ENCODE measurements at regions not wholly inside any gene's neighbourhood (a gene's known extent, or its start where the extent isn't known, plus 50 kb on each side); places are given as distances from the start of the nearest gene placed in this dataset.

GRCh38 chr12:69105101-69105962 is 134.0 kb upstream of the CPSF6 start (continued):
- TF ChIP-seq, protein P1, sequence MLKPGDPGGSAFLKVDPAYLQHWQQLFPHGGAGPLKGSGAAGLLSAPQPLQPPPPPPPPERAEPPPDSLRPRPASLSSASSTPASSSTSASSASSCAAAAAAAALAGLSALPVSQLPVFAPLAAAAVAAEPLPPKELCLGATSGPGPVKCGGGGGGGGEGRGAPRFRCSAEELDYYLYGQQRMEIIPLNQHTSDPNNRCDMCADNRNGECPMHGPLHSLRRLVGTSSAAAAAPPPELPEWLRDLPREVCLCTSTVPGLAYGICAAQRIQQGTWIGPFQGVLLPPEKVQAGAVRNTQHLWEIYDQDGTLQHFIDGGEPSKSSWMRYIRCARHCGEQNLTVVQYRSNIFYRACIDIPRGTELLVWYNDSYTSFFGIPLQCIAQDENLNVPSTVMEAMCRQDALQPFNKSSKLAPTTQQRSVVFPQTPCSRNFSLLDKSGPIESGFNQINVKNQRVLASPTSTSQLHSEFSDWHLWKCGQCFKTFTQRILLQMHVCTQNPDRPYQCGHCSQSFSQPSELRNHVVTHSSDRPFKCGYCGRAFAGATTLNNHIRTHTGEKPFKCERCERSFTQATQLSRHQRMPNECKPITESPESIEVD (tag by site-specific recombination; IDR thresholded peaks at IDR 0.05): peak; percentile 80
- peak; percentile 41; the same call in 1 of the 2 replicates for TF ChIP-seq ZBTB8A (tag by site-specific recombination; IDR thresholded peaks at IDR 0.05)
- TF ChIP-seq PRDM4 (tag by site-specific recombination; IDR thresholded peaks at IDR 0.05): peak; percentile 48; the same call in 1 of the 2 replicates

- POLR2A ChIA-PET: no interaction called here
- no peak overlapping the region for H3K27ac ChIP-seq (ENCODE audit: extremely low read depth, low read depth, low read length)
- H3K9me3 ChIP-seq (ENCODE audit: control insufficient read depth, insufficient read depth, low read depth, low read length): no peaks in the 10 kb centered on the region
- H3K4me3 ChIP-seq (ENCODE audit: low read depth, low read length): no peak overlapping the region
- H3K4me1 ChIP-seq (ENCODE audit: control insufficient read depth, insufficient read depth, low read length): peaks cover 14% of the 10 kb centered on the region
- TF ChIP-seq ZNF248 (tag by site-specific recombination; IDR thresholded peaks at IDR 0.05) (no peak), ZBTB8A (tag by site-specific recombination; IDR thresholded peaks at IDR 0.05) (no peak), YY2 (tag by site-specific recombination; IDR thresholded peaks at IDR 0.05) (no peak), PRDM1 (tag by site-specific recombination; IDR thresholded peaks at IDR 0.05) (no peak), ZNF529 (tag by site-specific recombination; IDR thresholded peaks at IDR 0.05; ENCODE audit: insufficient replicate concordance) (no peak), ZNF658 (tag by site-specific recombination; IDR thresholded peaks at IDR 0.05) (no peak), BCL11A (tag by site-specific recombination; IDR thresholded peaks at IDR 0.05; ENCODE audit: low read depth) (no peak)
- CTCF ChIA-PET: interaction anchor here (0.8 kb wide), 1 partner anchor 48 kb away, joined by 3 read pairs; no protein-coding TSS in a partner anchor
- no peaks in the 10 kb centered on the region for H3K36me3 ChIP-seq (ENCODE audit: control insufficient read depth in 2 of 2, insufficient read depth in 1 of 2, low read length in 2 of 2)
These were observed 132.8 kb upstream of the CPSF6 start for GRCh38 chr12:69106482-69107118.

GRCh38 chr12:69107541-69107940 is 131.8 kb upstream of the CPSF6 start:
- ChIA-PET CTCF (interaction anchor here (0.5 kb wide), 1 partner anchor 38 kb away, joined by 3 read pairs; no protein-coding TSS in a partner anchor), POLR2A (no interaction called here)
- no peaks in the 10 kb centered on the region for H3K9me3 ChIP-seq (ENCODE audit: control insufficient read depth, insufficient read depth, low read depth, low read length)

More at GRCh38 chr12:69107541-69107940, 131.8 kb upstream of the CPSF6 start:
- Histone ChIP-seq H3K4me3 (ENCODE audit: low read depth, low read length) (no peak overlapping the region), H3K27ac (ENCODE audit: extremely low read depth, low read depth, low read length) (no peak overlapping the region), H3K36me3 (ENCODE audit: control insufficient read depth in 2 of 2, insufficient read depth in 1 of 2, low read length in 2 of 2) (no peaks in the 10 kb centered on the region), H3K4me1 (ENCODE audit: control insufficient read depth, insufficient read depth, low read length) (peaks cover 12% of the 10 kb centered on the region)
- TF ChIP-seq ZNF626 (tag by site-specific recombination; IDR thresholded peaks at IDR 0.05) (no peak), ZNF146 (tag by site-specific recombination; IDR thresholded peaks at IDR 0.05) (no peak), ZSCAN23 (tag by site-specific recombination; IDR thresholded peaks at IDR 0.05) (no peak), ZBTB8A (tag by site-specific recombination; IDR thresholded peaks at IDR 0.05) (no peak), CTCF (tag by site-specific recombination; IDR thresholded peaks at IDR 0.05) (no peak), ZNF302 (tag by site-specific recombination; IDR thresholded peaks at IDR 0.05; ENCODE audit: low read depth) (no peak), ZNF362 (tag by site-specific recombination; IDR thresholded peaks at IDR 0.05) (no peak), ZNF398 (tag by site-specific recombination; IDR thresholded peaks at IDR 0.05) (no peak), ZNF2 (tag by site-specific recombination; IDR thresholded peaks at IDR 0.05) (no peak), ZNF530 (tag by site-specific recombination; IDR thresholded peaks at IDR 0.05; ENCODE audit: low read depth) (no peak), ZNF350 (tag by site-specific recombination; IDR thresholded peaks at IDR 0.05) (no peak), ZEB2 (tag by site-specific recombination; IDR thresholded peaks at IDR 0.05) (no peak), ZNF16 (tag by site-specific recombination; IDR thresholded peaks at IDR 0.05; ENCODE audit: low read depth) (no peak), TCF7L2 (IDR thresholded peaks at IDR 0.05; ENCODE audit: borderline replicate concordance, low read depth, low read length) (no peak)

Data from HEK293 (cell line).